WERI-Rb-1 (cell line): ENCODE measurements at regions not wholly inside any gene's neighbourhood (a gene's known extent, or its start where the extent isn't known, plus 50 kb on each side); places are given as distances from the start of the nearest gene placed in this dataset.

Experiments used
- DNase-seq: peaks from one replicate; pipeline ENCODE4 v3.0.0-alpha.2; 2020
- H3K27ac ChIP-seq: fragments of 250-450 bp; sonication (Bioruptor Pico); 2 replicates; pipeline ENCODE4 v1.5.1; 2020; ENCODE audit warnings: mild to moderate bottlenecking, moderate library complexity
- H3K27me3 ChIP-seq: fragments of 250-450 bp; sonication (Bioruptor Pico); 2 replicates; pipeline ENCODE4 v1.5.1; 2021; ENCODE audit warnings: mild to moderate bottlenecking, low read depth, moderate library complexity; ENCODE audit not compliant: insufficient read depth, severe bottlenecking
- H3K36me3 ChIP-seq: fragments of 250-450 bp; sonication (Bioruptor Pico); 2 replicates; pipeline ENCODE4 v1.5.1; 2020; ENCODE audit warnings: mild to moderate bottlenecking, moderate library complexity
- H3K4me3 ChIP-seq: 2 replicates; pipeline ENCODE4 v1.5.1; 2011; ENCODE audit warnings: low read depth, mild to moderate bottlenecking, control low read depth, low read length
- H3K9me3 ChIP-seq: fragments of 250-450 bp; sonication (Bioruptor Pico); 2 replicates; pipeline ENCODE4 v1.5.1; 2021; ENCODE audit warnings: mild to moderate bottlenecking, moderate library complexity; ENCODE audit not compliant: severe bottlenecking
- TF ChIP-seq, protein P1 (sequence below): IDR thresholded peaks from 2 replicates; pipeline ENCODE4 v1.5.1; 2011; ENCODE audit warnings: low read depth, mild to moderate bottlenecking, control low read depth, inconsistent platforms, low read length

DNA sequence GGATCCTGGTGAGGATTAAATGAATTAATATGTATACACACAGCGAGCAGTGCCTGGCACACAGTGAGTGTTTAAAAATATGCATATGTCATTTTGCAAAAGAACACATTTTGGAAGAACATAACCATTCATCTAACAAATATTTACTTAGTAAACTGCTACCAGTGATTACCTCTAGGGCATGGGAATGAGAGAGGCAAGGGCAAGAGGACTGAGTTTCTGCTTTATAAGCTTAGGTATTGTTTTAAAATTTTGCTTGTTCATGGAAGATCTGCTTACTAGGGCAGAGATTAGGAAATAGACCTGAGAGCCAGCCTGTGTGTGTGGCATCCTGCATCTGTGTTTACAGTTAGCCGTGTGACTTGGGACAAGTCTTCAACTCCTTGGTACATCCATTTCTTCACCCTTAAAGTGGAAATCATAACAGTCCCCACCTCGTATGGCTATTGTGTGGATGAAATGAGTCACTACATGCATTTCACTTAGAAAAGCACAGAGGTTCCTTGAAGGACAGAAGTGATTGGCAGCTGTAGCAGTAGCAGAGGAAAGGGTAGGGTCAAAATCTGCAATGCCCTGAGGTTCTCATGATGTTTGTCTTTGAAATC is 198.5 kb upstream of the FMN2 start:
- TF ChIP-seq, protein P1, sequence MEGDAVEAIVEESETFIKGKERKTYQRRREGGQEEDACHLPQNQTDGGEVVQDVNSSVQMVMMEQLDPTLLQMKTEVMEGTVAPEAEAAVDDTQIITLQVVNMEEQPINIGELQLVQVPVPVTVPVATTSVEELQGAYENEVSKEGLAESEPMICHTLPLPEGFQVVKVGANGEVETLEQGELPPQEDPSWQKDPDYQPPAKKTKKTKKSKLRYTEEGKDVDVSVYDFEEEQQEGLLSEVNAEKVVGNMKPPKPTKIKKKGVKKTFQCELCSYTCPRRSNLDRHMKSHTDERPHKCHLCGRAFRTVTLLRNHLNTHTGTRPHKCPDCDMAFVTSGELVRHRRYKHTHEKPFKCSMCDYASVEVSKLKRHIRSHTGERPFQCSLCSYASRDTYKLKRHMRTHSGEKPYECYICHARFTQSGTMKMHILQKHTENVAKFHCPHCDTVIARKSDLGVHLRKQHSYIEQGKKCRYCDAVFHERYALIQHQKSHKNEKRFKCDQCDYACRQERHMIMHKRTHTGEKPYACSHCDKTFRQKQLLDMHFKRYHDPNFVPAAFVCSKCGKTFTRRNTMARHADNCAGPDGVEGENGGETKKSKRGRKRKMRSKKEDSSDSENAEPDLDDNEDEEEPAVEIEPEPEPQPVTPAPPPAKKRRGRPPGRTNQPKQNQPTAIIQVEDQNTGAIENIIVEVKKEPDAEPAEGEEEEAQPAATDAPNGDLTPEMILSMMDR, result no peak
- Histone ChIP-seq H3K27ac (no peak overlapping the region), H3K4me3 (no peak overlapping the region), H3K27me3 (no peaks in the 10 kb centered on the region), H3K9me3 (no peaks in the 10 kb centered on the region), H3K36me3 (no peaks in the 10 kb centered on the region)
- DNase-seq, result no peak

DNA sequence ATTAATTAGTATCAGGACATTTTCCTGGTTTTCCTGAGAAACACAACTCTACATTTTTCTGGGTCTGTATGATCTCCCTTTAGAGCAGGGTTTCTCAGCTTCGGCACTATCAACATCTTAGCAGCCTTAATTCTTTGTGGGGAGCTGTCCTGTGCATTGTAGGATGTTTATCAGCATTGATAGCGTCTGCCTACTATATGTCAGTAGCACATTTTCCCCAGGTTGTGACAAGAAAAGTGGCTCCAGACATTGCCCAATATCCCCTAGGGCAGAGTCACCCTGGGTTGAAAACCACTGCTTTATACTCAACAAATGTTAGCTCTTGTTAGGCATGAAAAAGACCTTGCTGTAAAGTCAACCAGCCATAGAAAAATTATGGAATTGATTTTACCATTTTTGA is 195.1 kb upstream of the FMN2 start:
- Histone ChIP-seq H3K9me3 (no peaks in the 10 kb centered on the region), H3K27ac (no peak overlapping the region), H3K4me3 (no peak overlapping the region), H3K27me3 (no peaks in the 10 kb centered on the region), H3K36me3 (no peaks in the 10 kb centered on the region)
- no peak for DNase-seq
- TF ChIP-seq, protein P1, result no peak

DNA sequence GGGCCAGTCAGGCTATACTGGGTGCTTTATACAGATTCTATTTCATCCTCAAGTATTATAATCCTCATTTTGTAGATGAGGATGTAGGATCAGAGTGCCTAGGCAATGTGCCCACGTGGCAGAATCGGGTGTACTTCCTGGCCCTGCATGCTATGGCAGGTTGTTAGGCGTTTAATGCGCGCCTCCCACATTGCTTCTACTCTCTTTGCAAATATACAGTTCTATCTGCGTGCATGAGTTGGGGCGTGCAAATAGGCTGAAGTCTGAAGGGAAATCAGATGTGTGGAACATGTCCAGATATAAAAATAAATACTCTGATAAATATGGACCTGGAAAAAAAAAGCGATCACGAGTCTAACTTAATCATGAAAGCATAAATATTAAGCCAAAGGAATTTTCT is 194.7 kb upstream of the FMN2 start:
- no peak for DNase-seq
- Histone ChIP-seq H3K27me3 (no peaks in the 10 kb centered on the region), H3K36me3 (no peaks in the 10 kb centered on the region), H3K4me3 (no peak overlapping the region), H3K27ac (no peak overlapping the region), H3K9me3 (no peaks in the 10 kb centered on the region)
- TF ChIP-seq, protein P1, result no peak

DNA sequence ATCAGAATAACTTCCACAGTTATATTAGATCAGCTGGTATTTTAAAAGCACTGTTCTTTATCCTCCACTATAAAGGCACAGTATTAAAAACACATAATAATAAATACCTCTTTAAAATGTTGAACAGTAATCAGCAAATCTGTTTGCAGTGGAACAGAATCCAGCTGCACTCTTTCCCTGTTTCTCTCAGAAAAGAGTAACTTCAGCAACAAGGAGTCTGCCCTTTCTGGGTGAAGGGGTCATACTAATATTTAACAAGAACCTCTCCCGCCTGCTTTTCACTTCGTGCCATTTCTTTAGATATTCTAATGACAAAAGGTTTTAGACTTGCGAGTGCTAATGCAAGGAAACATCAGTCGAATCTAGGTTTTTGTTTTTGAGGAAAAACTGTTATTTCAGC is 194.2 kb upstream of the FMN2 start:
- H3K27ac ChIP-seq, result no peak overlapping the region
- H3K9me3 ChIP-seq, result no peaks in the 10 kb centered on the region
- no peak overlapping the region for H3K4me3 ChIP-seq
- TF ChIP-seq, protein P1, result no peak
- no peaks in the 10 kb centered on the region for H3K27me3 ChIP-seq
- H3K36me3 ChIP-seq, result no peaks in the 10 kb centered on the region
- no peak for DNase-seq

DNA sequence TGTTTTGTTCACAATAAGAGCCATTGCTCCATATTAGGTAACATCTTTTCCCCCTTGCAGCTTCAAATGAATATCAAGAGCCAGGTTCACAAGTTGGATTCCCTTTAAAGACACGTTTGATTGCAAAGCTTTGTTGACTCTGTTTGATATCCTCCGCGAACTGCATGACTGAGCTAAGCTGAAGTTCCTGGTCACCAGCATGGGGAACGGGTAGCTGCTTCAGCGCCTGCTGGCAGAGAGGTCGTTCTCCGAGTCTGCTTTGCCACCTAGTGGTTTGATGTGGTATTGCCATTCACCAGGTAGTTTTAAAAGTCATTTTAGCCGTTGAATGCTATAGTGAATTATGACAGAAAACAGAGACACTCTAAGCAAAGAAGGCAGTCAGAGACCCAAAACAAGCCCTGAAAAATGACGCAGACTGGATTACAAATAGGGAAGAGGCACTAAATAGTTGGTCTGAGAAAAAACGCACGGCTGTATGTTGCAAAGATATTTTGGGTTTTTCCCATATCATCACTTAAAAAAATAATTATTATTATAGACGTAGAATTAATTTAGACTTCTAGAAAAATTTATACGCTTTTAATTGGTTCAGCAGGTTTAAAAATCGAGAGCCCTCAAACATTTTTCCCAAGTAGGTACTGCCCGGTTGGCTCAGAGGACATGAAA is 193.5 kb upstream of the FMN2 start:
- TF ChIP-seq, protein P1, result peak; percentile 95
- Histone ChIP-seq H3K4me3 (no peak overlapping the region), H3K36me3 (no peaks in the 10 kb centered on the region), H3K27me3 (no peaks in the 10 kb centered on the region), H3K27ac (peak overlapping the region; percentile 36), H3K9me3 (no peaks in the 10 kb centered on the region)
- DNase-seq, result peak; percentile 91

DNA sequence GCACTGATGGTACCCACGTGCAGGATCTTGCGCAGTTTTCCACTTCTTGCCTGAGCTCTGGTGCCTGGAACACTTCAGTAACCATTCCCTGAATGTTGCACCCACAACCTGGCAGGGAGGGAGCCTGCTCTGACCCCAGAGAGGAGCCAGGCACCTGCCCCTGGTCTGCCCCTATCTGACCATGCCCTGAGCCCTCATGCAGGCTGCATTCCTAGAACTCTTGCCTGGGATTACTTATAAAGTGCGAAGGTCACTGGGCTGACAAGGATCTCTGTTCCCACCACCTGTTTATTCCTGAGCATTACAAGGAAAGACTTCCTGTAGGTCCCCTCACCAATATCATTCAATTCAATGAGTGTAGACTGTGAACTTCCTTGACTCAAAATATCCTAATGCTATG is 191.9 kb upstream of the FMN2 start:
- Histone ChIP-seq H3K4me3 (no peak overlapping the region), H3K9me3 (no peaks in the 10 kb centered on the region), H3K36me3 (no peaks in the 10 kb centered on the region), H3K27me3 (no peaks in the 10 kb centered on the region), H3K27ac (no peak overlapping the region)
- DNase-seq, result no peak
- TF ChIP-seq, protein P1, result no peak
